ENCODE measurements at regions not wholly inside any gene's neighbourhood (a gene's known extent, or its start where the extent isn't known, plus 50 kb on each side); places are given as distances from the start of the nearest gene placed in this dataset.

- H3K27me3 ChIP-seq (ENCODE audit: control insufficient read depth, insufficient read depth, low read length), result no peaks in the 10 kb centered on the region
- no peak overlapping the region for H3K4me3 ChIP-seq (ENCODE audit: low read depth, low read length)
- no peaks in the 10 kb centered on the region for H3K36me3 ChIP-seq (ENCODE audit: control insufficient read depth, insufficient read depth, low read length)
- no peak for DNase-seq (ENCODE audit: low read depth)
- POLR2A ChIA-PET, result no interaction called here
- CTCF ChIA-PET, result interaction anchor here (1.1 to 1.7 kb wide), 2 partner anchors 10 to 17 kb away, joined by 3 to 6 read pairs; no protein-coding TSS in a partner anchor
- TF ChIP-seq, protein P1, sequence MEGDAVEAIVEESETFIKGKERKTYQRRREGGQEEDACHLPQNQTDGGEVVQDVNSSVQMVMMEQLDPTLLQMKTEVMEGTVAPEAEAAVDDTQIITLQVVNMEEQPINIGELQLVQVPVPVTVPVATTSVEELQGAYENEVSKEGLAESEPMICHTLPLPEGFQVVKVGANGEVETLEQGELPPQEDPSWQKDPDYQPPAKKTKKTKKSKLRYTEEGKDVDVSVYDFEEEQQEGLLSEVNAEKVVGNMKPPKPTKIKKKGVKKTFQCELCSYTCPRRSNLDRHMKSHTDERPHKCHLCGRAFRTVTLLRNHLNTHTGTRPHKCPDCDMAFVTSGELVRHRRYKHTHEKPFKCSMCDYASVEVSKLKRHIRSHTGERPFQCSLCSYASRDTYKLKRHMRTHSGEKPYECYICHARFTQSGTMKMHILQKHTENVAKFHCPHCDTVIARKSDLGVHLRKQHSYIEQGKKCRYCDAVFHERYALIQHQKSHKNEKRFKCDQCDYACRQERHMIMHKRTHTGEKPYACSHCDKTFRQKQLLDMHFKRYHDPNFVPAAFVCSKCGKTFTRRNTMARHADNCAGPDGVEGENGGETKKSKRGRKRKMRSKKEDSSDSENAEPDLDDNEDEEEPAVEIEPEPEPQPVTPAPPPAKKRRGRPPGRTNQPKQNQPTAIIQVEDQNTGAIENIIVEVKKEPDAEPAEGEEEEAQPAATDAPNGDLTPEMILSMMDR (IDR thresholded peaks at IDR 0.05; ENCODE audit: insufficient read depth, low read depth, low read length), result no peak
Measured at GRCh38 chr18:22488554-22488953, 70.8 kb upstream of the CTAGE1 start.

DNA sequence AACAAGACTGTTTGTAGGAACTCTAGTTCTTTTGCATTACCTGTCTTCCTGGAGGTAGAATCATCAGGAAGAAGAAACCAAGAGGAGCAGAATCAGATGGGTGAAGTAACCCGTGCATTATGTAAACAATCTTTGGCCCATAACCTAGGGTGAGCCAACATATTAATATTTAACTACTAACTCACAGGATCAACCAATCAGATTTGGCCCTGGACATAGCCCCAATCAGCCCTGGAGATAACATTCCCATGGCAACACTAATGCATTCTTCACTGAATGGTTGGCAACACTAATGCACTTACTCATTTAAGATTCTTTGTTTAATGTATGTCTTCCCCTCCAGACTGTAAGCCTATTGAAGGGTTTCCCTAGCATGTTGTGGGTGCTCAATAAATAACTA, 72.0 kb upstream of the CTAGE1 start:
- CTCF ChIA-PET, result interaction anchor here (1.0 to 1.7 kb wide), 2 partner anchors 18 to 73 kb away, joined by 3 to 6 read pairs; no protein-coding TSS in a partner anchor
- TF ChIP-seq, protein P1 (IDR thresholded peaks at IDR 0.05; ENCODE audit: insufficient read depth, low read depth, low read length), result no peak
- POLR2A ChIA-PET, result no interaction called here
- Histone ChIP-seq H3K27me3 (ENCODE audit: control insufficient read depth, insufficient read depth, low read length) (no peaks in the 10 kb centered on the region), H3K4me3 (ENCODE audit: low read depth, low read length) (no peak overlapping the region), H3K36me3 (ENCODE audit: control insufficient read depth, insufficient read depth, low read length) (no peaks in the 10 kb centered on the region)
- no peak for DNase-seq (ENCODE audit: low read depth)

GRCh38 chr18:22490429-22490846, 72.7 kb upstream of the CTAGE1 start:
- POLR2A ChIA-PET, result no interaction called here
- no peaks in the 10 kb centered on the region for H3K36me3 ChIP-seq (ENCODE audit: control insufficient read depth, insufficient read depth, low read length)
- CTCF ChIA-PET, result interaction anchor here (0.9 to 1.0 kb wide), 2 partner anchors 14 to 72 kb away, joined by 3 to 4 read pairs; no protein-coding TSS in a partner anchor
- TF ChIP-seq, protein P1 (IDR thresholded peaks at IDR 0.05; ENCODE audit: insufficient read depth, low read depth, low read length), result no peak
- no peaks in the 10 kb centered on the region for H3K27me3 ChIP-seq (ENCODE audit: control insufficient read depth, insufficient read depth, low read length)
- no peak overlapping the region for H3K4me3 ChIP-seq (ENCODE audit: low read depth, low read length)
- no peak for DNase-seq (ENCODE audit: low read depth)

- POLR2A ChIA-PET, result no interaction called here
- TF ChIP-seq, protein P1 (IDR thresholded peaks at IDR 0.05; ENCODE audit: insufficient read depth, low read depth, low read length), result no peak
- no peak overlapping the region for H3K4me3 ChIP-seq (ENCODE audit: low read depth, low read length)
- CTCF ChIA-PET, result interaction anchor here (0.7 to 1.0 kb wide), 2 partner anchors 12 to 58 kb away, joined by 3 read pairs; no protein-coding TSS in a partner anchor
- H3K36me3 ChIP-seq (ENCODE audit: control insufficient read depth, insufficient read depth, low read length), result no peaks in the 10 kb centered on the region
- no peaks in the 10 kb centered on the region for H3K27me3 ChIP-seq (ENCODE audit: control insufficient read depth, insufficient read depth, low read length)
- DNase-seq (ENCODE audit: low read depth), result no peak
Measured at GRCh38 chr18:22493255-22493654, 75.5 kb upstream of the CTAGE1 start.

DNA sequence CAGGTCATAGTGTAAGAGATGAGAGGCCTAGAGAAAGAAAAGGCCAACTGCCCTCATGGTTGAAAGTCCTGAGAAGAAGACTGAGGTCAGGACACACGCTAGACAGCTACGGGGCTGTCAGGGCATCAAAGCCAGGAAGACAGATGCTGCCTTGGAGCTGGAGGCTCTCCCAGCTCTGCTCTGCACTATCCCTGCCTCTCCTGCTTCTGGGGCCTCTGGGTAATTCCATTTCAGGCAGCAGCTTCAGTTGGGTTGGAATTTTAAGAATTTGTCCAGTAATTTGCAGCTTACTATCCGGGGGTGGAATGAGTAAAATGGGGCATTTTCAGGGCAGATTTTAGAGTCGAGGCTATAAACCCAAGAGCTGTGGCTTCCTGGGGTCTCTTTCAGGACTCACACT, 76.2 kb upstream of the CTAGE1 start:
- Histone ChIP-seq H3K4me3 (ENCODE audit: low read depth, low read length) (no peak overlapping the region), H3K36me3 (ENCODE audit: control insufficient read depth, insufficient read depth, low read length) (no peaks in the 10 kb centered on the region), H3K27me3 (ENCODE audit: control insufficient read depth, insufficient read depth, low read length) (no peaks in the 10 kb centered on the region)
- CTCF ChIA-PET, result interaction anchor here (0.7 to 1.5 kb wide), 3 partner anchors 8 to 893 kb away, joined by 3 to 4 read pairs (median 4); partner anchors contain the start of gene ESCO1
- POLR2A ChIA-PET, result interaction anchor here (0.6 kb wide), 1 partner anchor 10 kb away, joined by 3 read pairs; no protein-coding TSS in a partner anchor
- TF ChIP-seq, protein P1 (IDR thresholded peaks at IDR 0.05; ENCODE audit: insufficient read depth, low read depth, low read length), result no peak
- no peak for DNase-seq (ENCODE audit: low read depth)
